ENCODE measurements at regions not wholly inside any gene's neighbourhood (a gene's known extent, or its start where the extent isn't known, plus 50 kb on each side); places are given as distances from the start of the nearest gene placed in this dataset.

DNA sequence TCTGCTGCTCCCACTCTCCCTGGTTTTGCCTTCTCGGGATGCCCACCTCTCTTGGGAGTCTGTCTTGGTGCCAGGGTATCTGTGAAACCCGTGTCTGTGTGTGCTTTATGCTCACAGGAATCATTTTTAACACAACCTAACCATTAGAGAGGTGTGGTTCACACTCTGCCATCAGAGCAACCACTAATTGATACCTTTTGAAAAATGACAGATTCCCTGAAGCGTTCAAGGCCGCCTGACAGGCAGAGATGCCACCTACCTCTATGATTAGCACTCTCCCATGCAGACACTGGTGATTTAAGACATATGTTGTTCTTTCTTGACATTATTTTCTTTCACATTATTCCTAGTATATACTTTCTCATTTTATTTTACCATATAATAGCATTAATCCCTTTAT lies 207.3 kb upstream of the SGCD start:
- no peak for DNase-seq
- Mint-ChIP-seq H3K27ac (ENCODE audit: unreplicated experiment) (no peak overlapping the region), H3K4me1 (ENCODE audit: low read depth, unreplicated experiment) (no peaks in the 10 kb centered on the region), H3K27me3 (ENCODE audit: unreplicated experiment) (no peaks in the 10 kb centered on the region), H3K9me3 (ENCODE audit: unreplicated experiment) (no peaks in the 10 kb centered on the region), H3K36me3 (ENCODE audit: unreplicated experiment) (no peaks in the 10 kb centered on the region), H3K4me3 (ENCODE audit: unreplicated experiment) (no peak overlapping the region)
- TF ChIP-seq, protein P1, sequence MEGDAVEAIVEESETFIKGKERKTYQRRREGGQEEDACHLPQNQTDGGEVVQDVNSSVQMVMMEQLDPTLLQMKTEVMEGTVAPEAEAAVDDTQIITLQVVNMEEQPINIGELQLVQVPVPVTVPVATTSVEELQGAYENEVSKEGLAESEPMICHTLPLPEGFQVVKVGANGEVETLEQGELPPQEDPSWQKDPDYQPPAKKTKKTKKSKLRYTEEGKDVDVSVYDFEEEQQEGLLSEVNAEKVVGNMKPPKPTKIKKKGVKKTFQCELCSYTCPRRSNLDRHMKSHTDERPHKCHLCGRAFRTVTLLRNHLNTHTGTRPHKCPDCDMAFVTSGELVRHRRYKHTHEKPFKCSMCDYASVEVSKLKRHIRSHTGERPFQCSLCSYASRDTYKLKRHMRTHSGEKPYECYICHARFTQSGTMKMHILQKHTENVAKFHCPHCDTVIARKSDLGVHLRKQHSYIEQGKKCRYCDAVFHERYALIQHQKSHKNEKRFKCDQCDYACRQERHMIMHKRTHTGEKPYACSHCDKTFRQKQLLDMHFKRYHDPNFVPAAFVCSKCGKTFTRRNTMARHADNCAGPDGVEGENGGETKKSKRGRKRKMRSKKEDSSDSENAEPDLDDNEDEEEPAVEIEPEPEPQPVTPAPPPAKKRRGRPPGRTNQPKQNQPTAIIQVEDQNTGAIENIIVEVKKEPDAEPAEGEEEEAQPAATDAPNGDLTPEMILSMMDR (IDR thresholded peaks at IDR 0.05; ENCODE audit: partially characterized antibody, unreplicated experiment) = no peak

DNA sequence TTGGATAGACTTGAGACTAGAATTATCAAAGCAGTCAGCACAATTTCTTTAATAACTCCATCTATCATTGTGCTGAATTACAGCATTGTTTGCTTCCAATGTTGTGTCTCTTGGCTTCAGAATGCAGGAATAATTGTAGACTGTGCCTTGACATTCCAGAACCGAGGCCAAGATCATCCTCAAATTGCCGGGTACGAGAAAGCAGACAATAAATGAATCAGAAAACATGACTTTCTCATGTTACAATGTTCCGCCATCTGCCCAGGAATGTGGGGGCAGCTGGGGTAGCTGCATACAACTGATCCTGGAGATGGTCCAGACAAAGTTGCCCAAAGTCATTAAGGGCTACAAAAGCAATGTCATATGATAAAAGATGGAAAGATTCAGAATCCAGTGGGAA lies 206.2 kb upstream of the SGCD start:
- Mint-ChIP-seq H3K27ac (ENCODE audit: unreplicated experiment) (no peak overlapping the region), H3K9me3 (ENCODE audit: unreplicated experiment) (no peaks in the 10 kb centered on the region), H3K36me3 (ENCODE audit: unreplicated experiment) (no peaks in the 10 kb centered on the region), H3K4me1 (ENCODE audit: low read depth, unreplicated experiment) (no peaks in the 10 kb centered on the region), H3K27me3 (ENCODE audit: unreplicated experiment) (no peaks in the 10 kb centered on the region), H3K4me3 (ENCODE audit: unreplicated experiment) (no peak overlapping the region)
- TF ChIP-seq, protein P1 (IDR thresholded peaks at IDR 0.05; ENCODE audit: partially characterized antibody, unreplicated experiment) = no peak
- no peak for DNase-seq

DNA sequence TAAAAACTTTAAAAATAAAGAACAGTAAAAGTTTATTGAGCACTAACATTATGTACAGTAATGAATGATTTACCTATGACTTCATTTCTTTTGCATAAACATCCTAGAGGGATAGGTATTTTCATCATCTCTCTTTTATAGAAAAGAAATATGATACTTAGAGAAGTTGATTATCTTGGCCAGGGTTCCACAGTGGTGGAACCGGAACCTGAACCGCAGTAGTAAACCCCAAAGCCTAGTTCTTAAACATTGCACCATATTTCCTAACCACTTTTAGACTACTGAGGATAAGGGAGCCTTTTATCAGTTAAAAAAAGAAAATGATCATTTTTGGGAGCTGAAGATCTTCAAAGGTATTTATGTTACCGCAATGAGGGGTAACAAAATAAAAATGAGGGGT lies 205.7 kb upstream of the SGCD start:
- Mint-ChIP-seq H3K4me3 (ENCODE audit: unreplicated experiment) (no peak overlapping the region), H3K36me3 (ENCODE audit: unreplicated experiment) (no peaks in the 10 kb centered on the region), H3K27ac (ENCODE audit: unreplicated experiment) (no peak overlapping the region), H3K9me3 (ENCODE audit: unreplicated experiment) (no peaks in the 10 kb centered on the region), H3K4me1 (ENCODE audit: low read depth, unreplicated experiment) (no peaks in the 10 kb centered on the region), H3K27me3 (ENCODE audit: unreplicated experiment) (no peaks in the 10 kb centered on the region)
- no peak for DNase-seq
- TF ChIP-seq, protein P1 (IDR thresholded peaks at IDR 0.05; ENCODE audit: partially characterized antibody, unreplicated experiment) = no peak

DNA sequence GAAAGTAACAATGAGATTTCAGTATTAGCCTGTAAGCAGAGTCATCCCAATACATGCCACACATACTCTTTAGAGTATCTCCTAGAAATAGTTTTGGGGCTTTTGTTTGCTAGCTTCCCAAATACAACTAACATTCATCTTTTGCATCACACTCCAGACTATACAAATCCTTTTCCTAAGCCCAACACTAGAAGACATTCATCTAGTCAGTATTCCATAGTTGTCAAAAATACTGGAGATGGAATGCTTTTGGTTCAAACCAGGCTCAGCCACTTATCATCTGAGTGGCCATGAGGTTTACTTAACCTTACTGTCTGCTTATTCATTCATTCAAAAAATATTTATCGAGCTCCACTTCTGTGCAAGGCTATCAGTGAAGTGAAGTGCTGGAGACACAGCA lies 205.1 kb upstream of the SGCD start:
- DNase-seq = no peak
- Mint-ChIP-seq H3K27ac (ENCODE audit: unreplicated experiment) (no peak overlapping the region), H3K36me3 (ENCODE audit: unreplicated experiment) (no peaks in the 10 kb centered on the region), H3K4me1 (ENCODE audit: low read depth, unreplicated experiment) (no peaks in the 10 kb centered on the region), H3K9me3 (ENCODE audit: unreplicated experiment) (no peaks in the 10 kb centered on the region), H3K4me3 (ENCODE audit: unreplicated experiment) (no peak overlapping the region), H3K27me3 (ENCODE audit: unreplicated experiment) (no peaks in the 10 kb centered on the region)
- TF ChIP-seq, protein P1 (IDR thresholded peaks at IDR 0.05; ENCODE audit: partially characterized antibody, unreplicated experiment) = no peak

DNA sequence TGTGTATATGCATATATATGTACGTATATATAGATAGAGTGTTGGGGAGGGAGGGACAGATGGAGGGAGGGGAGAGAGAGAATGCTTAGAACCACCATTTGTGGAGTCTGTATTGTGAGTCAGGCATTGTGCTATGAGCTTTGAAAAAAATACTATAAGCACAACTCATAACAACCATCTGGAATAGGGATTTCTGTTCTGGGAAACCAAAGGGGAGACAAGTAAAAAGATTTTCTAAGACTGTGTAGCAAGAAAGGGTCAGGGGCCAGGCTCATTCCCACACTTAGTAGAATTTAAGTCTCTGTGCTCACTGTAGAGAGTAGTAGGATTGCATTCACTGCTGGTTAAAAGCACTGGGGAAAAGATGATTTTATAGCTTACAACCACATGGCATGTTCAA lies 202.3 kb upstream of the SGCD start:
- Mint-ChIP-seq H3K4me1 (ENCODE audit: low read depth, unreplicated experiment) (no peaks in the 10 kb centered on the region), H3K9me3 (ENCODE audit: unreplicated experiment) (no peaks in the 10 kb centered on the region), H3K27me3 (ENCODE audit: unreplicated experiment) (no peaks in the 10 kb centered on the region), H3K4me3 (ENCODE audit: unreplicated experiment) (no peak overlapping the region), H3K27ac (ENCODE audit: unreplicated experiment) (no peak overlapping the region), H3K36me3 (ENCODE audit: unreplicated experiment) (no peaks in the 10 kb centered on the region)
- TF ChIP-seq, protein P1 (IDR thresholded peaks at IDR 0.05; ENCODE audit: partially characterized antibody, unreplicated experiment) = no peak
- DNase-seq = no peak
